GM19372 (cell line): ENCODE measurements at regions not wholly inside any gene's neighbourhood (a gene's known extent, or its start where the extent isn't known, plus 50 kb on each side); places are given as distances from the start of the nearest gene placed in this dataset.
"Not testable (repeated sequence)": the region's sequence is repeated elsewhere in the genome, so short reads cannot be mapped to it uniquely, and the experiment has no call there.

ENCODE experiments used
- ATAC-seq: cut with Tn5 transposase; IDR thresholded peaks from one replicate; pipeline ENCODE4 v1.9.1; 2021; ENCODE audit warnings: mild to moderate bottlenecking, low read depth, moderate library complexity; ENCODE audit not compliant: unreplicated experiment

DNA sequence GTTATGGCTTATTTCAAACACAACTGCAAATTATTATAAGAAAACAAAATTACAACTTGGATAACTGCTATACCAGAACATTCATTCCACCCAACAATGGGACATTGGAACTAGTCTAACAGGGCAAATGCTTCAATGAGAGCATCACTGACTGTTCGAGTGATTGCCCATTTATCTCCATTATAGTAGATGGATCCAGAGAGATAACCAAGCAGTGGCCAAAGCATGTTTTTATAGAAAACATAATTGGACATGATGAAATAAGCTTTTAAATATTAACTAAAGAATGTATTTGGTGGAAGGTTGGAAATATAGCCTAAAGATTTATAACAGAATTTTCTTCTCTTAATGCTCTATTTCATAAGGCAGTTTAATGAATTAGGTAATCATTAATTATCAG lies 634.8 kb downstream of the NUP35 start:
- no peak for ATAC-seq

- no peak for ATAC-seq
Observed at GRCh38 chr2:183773775-183774174, 649.5 kb downstream of the NUP35 start.

GRCh38 chr2:183780072-183780471 lies 655.8 kb downstream of the NUP35 start:
- no peak for ATAC-seq

DNA sequence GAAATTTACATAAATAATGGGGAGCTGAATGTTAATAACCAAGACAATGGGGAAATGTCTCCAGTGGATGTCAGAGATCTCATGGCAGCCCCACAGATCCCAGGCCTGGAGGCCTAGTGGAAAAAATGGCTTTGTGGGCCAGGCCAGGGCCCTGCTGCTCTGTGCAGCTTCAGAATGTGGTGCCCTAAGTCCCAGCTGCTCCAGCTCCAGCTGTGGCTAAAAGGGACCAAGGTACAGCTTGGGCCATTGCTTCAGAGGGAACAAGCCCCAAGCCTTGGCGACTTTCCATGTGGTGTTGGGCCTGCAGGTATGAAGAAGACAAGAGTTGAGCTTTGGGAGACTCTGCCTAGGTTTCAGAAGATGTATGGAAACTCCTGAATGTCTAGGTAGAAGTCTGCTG lies 658.2 kb downstream of the NUP35 start:
- no peak for ATAC-seq

DNA sequence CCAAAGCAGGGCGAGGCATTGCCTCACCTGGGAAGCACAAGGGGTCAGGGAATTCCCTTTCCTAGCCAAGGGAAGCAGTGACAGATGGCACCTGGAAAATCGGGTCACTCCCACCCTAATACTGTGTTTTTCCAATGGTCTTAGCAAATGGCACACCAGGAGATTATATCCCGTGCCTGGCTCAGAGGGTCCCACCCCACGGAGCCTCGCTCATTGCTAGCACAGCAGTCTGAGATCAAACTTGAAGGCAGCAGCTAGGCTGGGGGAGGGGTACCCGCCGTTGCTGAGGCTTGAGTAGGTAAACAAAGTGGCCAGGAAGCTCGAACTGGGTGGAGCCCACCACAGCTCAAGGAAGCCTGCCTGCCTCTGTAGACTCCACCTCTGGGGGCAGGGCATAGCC lies 664.6 kb downstream of the NUP35 start:
- not testable (repeated sequence) for ATAC-seq

- ATAC-seq = not testable (repeated sequence)
Observed at GRCh38 chr2:183792165-183792924, 668.1 kb downstream of the NUP35 start.

- no peak for ATAC-seq
Observed at GRCh38 chr2:183798535-183798934, 674.3 kb downstream of the NUP35 start.

DNA sequence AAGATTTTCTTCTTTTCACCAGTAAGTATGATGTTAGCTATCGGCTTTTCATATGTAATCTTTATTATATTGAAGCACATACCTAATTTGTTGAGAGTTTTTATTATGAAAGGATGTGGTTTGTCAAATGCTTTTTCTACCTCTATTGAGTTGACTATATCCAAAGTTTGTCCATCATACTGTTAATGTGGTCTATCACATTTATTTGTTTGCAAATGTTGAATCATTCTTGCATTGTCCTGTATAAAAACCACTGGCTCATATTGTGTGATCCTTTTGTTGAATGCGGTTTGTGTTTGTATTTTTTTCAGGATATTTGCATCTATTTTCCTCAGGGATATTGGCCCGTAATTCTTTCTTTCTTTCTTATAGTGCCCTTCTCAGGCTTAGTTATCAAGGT lies 675.5 kb downstream of the NUP35 start:
- no peak for ATAC-seq

DNA sequence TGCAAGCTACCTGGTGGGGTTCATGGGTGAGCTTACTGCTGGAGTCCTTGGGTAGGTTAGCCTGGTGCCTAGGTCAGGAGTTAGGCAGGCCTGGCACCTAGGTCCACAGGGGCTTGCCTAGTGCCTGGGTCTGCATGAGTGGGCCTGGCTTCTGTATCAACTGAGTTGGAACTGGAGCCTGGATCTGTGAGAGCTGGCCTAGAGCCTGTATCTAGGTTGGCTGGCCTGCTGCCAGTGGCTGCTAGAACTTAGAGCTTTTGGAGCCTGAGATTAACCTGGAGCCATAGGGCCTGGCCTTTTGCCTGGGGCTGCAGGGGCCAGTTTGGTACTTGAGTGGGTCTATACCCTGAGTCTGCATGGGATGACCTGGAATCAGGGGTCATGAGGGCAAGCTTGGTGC lies 679.4 kb downstream of the NUP35 start:
- no peak for ATAC-seq

DNA sequence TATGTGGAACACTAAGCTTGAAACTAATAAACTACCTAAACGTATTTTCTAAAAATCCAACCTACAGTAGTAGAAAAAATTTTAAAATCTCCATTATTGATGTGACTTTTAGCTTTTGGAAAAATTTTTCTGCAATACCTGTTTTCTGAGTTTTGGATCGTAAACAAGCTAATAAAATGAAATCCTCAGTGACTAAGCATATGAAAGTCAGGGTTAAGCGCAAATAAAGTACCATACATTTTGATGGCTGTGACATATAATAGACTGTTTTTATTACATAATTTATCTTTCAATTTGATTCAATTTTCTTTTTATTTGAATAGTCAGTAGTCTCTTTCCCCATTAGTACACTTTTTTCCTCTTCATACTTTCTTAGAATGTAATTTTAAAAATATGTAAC lies 683.6 kb downstream of the NUP35 start:
- no peak for ATAC-seq

DNA sequence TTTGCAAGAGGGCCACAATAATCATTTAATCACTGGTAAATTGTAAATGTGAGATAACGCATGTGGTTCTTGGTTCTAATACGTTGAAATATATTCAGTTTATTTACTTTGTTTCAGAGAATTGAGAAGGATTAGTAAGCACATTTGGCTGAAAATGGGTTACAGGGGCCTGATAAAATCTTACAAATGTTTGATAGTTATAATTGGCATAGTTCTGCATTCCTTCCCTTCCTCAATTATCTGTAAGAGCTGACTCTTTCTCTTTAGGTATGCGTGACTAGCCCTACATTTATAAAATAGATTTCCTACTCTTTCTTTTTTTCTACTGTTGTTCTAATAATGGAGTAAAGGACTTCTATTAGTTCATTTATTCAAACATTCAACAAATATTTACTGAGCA lies 685.2 kb downstream of the NUP35 start:
- ATAC-seq = no peak

DNA sequence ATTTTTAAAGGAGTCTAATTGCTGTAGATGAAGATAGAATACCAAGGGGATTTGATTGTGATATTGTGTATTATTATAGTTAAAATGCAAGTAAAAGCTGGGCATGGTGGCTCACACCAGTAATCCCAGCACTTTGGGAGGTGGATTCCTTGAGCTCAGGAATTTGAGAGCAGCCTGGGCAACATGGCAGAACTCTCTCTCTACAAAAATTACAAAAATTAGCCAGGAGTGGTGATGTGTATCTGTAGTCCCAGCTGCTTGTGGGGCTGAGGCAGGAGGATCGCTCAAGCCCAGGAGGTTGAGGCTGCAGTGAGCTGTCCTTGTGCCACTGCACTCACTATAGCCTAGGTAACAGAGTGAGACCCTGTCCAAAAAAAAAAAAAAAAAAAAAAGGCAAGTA lies 687.0 kb downstream of the NUP35 start:
- ATAC-seq = no peak

DNA sequence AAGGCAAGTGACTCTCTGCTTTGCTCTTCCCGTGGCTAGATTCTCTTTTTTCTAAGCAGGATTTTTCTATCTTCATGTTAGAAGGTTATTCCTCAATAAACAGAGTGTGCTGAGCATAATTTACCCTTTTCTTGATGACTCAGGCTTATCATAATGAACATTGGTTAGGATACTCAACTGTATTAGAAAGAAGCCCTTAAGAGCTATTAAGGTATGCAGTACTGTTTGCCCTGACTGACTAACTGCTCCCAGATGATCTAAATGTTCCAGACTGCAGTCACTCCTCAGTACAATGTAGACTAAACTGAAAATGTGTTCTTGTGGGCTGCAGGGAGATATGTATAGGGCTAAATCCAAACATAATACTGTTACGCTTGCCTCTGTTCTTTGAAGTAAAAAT lies 687.8 kb downstream of the NUP35 start:
- ATAC-seq = no peak

DNA sequence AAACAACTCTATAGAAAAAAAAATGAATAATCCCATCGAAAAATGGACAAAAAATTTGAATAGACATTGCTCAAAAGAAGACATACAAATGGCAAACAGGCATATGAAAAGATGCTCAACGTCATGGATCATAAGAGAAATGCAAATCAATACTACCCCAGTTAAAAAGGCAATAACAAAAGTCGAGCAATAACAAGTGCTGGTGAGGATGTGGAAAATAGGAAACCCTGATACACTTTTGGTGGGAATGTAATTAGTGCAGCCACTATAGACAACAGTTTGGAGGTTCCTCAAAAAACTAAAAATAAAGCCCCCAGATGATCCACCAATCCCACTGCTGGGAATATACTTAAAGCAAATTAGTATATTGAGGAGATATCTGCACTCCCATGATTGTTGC lies 701.5 kb downstream of the NUP35 start:
- no peak for ATAC-seq

DNA sequence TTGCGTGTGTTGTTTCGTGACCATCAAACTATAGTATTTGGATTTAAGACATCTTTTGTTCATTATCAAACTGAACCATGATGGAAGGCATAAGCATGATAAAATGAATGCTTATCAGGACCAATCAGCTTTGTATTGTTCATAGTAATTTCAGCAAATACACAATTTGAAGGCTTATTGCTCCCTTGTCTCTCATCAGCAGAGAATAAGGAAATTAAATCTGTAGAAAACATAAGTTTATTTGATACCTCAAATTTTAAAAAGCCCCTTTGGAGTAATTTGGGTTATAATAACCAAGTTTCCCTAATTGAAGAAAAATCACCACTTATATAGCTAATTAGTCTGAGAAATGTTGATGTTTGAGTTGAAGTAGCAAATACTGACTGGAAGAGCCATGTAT lies 705.7 kb downstream of the NUP35 start:
- ATAC-seq = no peak

- ATAC-seq = no peak
Observed at GRCh38 chr2:183837157-183837556, 712.9 kb downstream of the NUP35 start.

- ATAC-seq = no peak
Observed at GRCh38 chr2:183838295-183838694, 714.1 kb downstream of the NUP35 start.

DNA sequence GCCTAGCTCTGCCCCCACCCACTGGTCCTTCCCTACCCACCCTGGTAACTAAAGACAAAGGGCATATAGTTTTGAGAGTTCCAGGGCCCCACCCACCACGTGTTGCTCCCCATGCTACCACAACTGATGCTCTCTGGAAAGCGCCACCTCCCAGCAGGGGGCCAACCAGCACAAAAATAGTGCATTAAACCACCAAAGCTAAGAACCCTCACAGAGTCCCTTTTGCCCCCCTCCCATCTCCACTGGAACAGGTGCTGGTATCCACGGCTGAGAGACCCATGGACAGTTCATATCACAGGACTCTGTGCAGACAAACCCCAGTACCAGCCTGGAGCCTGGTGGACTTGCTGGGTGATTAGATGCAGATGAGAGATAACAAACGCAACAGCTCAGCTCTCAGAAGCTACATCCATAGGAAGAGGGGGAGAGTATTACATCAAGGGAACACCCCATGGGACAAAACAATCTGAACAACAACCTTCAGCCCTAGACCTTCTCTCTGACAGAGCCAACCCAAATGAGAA lies 715.9 kb downstream of the NUP35 start:
- ATAC-seq = no peak

DNA sequence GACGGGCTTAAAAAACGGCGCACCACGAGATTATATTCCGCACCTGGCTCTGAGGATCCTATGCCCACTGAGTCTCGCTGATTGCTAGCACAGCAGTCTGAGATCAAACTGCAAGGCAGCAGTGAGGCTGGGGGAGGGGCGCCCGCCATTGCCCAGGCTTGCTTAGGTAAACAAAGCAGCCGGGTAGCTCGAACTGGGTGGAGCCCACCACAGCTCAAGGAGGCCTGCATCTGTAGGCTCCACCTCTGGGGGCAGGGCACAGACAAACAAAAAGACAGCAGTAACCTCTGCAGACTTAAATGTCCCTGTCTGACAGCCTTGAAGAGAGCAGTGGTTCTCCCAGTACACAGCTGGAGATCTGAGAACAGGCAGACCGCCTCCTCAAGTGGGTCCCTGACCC lies 725.6 kb downstream of the NUP35 start:
- not testable (repeated sequence) for ATAC-seq

DNA sequence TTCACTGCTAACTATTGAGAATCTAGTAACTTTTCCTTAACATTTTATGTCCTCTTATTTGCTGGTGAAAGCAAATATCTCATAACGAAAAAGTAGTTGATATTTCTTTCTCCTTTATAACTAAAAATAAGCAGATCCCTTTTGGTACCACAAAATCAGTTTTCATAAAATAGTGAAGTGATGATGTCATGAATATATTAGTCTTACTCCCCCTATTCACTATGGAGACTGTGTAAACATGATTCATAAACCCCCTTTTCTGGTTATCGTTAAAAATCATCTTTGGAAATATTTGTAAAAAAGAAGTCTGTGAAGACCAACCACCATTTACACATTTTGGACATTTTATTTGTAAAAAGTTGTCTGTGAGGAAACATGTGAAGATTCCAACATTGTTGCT lies 734.9 kb downstream of the NUP35 start:
- ATAC-seq = no peak

DNA sequence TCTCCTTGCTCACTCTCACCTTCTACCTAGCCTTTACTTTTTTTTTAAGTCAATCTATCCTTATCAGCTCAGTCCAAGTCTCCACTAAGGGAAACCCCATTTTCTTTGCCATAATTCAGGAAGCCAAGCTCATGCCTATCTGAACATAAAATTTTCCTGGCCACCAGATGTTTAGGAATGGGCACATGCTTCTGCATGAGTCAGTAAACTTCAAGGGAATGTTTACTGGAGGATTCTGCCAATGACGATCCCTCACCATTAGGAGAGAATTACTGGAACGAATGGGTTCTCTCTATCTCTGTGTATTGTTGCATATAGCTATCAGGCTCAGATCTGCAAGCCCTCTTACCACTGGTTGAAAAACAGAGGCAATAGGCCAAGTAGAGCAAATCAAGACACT lies 731.7 kb upstream of the ZNF804A start:
- no peak for ATAC-seq

DNA sequence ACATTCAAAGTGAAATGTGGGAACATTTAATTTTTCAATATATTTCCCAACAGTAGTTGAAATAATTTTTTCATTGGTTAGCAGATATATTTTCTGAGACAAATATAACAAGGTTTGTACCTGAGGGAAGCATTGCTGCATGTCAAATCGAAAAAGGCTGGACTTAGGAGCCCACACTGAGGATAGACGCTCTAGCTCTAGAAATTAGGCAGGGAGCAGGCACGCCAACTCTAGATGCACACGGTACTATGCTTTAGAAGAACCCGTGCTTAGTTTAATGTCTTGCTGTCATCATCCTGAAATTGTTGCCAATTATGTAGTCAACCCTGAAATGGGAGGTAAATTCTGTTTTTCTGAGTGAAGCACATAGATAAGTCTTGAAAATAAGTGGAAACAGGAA lies 731.1 kb upstream of the ZNF804A start:
- no peak for ATAC-seq

- no peak for ATAC-seq
Observed at GRCh38 chr2:183868153-183868552, 730.2 kb upstream of the ZNF804A start.
